ENCODE measurements at regions not wholly inside any gene's neighbourhood (a gene's known extent, or its start where the extent isn't known, plus 50 kb on each side); places are given as distances from the start of the nearest gene placed in this dataset.

DNA sequence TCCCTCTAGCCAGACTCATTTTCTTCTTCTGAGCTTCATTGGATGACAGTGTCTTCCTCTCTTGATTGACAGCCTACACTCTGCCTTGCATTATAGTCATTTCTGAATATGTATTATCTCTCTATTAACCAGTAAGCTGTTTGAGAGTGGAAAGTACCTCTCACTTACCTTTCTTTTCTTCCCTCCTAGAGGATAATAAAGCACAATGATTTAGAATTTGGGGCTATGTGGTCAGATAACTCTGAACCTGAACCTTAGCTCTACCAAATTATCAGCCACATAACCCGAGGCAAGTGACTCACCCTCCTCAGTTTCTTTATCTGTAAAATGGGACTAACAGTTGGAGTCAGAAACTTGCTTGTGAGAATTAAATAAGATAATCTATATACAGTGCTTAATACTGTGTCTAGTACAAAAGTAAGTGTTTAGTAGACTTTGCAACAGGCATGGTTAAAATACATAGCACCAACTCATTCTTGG is 331.8 kb upstream of the TBL1XR1 start:
- Histone ChIP-seq H4K20me1 (ENCODE audit: control insufficient read depth, insufficient read depth, low read depth, low read length) (no peaks in the 10 kb centered on the region), H3K4me2 (ENCODE audit: low read length) (no peak overlapping the region), H3K9me3 (ENCODE audit: control insufficient read depth, insufficient read depth, low read length) (no peaks in the 10 kb centered on the region), H3K27ac (ENCODE audit: low read depth, low read length) (no peak overlapping the region), H3K36me3 (ENCODE audit: control insufficient read depth, low read length) (no peaks in the 10 kb centered on the region), H3F3A (ENCODE audit: control insufficient read depth, insufficient read depth) (no peaks in the 10 kb centered on the region), H3K9me2 (replicated peaks; ENCODE audit: control insufficient read depth, low read length) (no peaks in the 10 kb centered on the region), H3K27me3 (ENCODE audit: control insufficient read depth, low read length) (no peaks in the 10 kb centered on the region), H3K79me2 (ENCODE audit: control insufficient read depth, low read length) (no peaks in the 10 kb centered on the region), H3K4me3 (ENCODE audit: low read length) (no peak overlapping the region), H3K4me1 (ENCODE audit: control insufficient read depth, low read length) (no peaks in the 10 kb centered on the region)
- TF ChIP-seq, protein P1, sequence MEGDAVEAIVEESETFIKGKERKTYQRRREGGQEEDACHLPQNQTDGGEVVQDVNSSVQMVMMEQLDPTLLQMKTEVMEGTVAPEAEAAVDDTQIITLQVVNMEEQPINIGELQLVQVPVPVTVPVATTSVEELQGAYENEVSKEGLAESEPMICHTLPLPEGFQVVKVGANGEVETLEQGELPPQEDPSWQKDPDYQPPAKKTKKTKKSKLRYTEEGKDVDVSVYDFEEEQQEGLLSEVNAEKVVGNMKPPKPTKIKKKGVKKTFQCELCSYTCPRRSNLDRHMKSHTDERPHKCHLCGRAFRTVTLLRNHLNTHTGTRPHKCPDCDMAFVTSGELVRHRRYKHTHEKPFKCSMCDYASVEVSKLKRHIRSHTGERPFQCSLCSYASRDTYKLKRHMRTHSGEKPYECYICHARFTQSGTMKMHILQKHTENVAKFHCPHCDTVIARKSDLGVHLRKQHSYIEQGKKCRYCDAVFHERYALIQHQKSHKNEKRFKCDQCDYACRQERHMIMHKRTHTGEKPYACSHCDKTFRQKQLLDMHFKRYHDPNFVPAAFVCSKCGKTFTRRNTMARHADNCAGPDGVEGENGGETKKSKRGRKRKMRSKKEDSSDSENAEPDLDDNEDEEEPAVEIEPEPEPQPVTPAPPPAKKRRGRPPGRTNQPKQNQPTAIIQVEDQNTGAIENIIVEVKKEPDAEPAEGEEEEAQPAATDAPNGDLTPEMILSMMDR (IDR thresholded peaks at IDR 0.05; ENCODE audit: low read depth, low read length, poor library complexity, severe bottlenecking), result no peak
- TF ChIP-seq EZH2phosphoT487 (IDR thresholded peaks at IDR 0.05; ENCODE audit: borderline replicate concordance, low read length), result no peak

DNA sequence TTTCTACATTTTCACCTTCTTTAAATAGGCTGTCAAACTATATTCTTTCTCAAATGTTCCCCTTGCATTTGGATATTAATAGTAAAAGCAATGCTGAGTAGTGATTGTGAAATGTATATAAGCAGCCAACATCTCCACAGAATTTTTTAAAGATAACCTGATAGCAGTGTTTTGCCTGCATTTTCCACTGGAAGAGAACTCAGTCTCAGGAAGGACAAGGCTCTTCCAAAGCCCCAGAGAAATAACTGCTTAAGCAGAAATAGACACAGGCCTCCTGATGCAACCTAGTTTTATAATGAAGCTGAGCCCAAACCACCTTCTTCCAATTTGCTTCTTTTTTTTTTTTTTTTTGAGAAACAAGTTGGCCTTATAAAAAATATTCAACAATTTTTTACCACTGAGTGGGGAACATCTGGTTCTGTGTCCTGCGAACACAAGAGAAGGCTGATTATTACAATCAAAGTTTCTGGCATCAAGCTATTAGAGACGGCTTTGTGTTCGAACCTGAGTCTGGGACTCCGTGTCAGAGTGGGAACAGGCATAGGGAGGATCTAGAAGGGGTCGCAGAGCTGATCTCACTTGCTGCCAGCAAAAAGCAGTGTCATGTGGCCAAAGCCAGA is 332.5 kb upstream of the TBL1XR1 start:
- Histone ChIP-seq H4K20me1 (ENCODE audit: control insufficient read depth, insufficient read depth, low read depth, low read length) (no peaks in the 10 kb centered on the region), H3K27me3 (ENCODE audit: control insufficient read depth, low read length) (no peaks in the 10 kb centered on the region), H3K4me3 (ENCODE audit: low read length) (no peak overlapping the region), H3K4me1 (ENCODE audit: control insufficient read depth, low read length) (no peaks in the 10 kb centered on the region), H3K27ac (ENCODE audit: low read depth, low read length) (no peak overlapping the region), H3K9me2 (replicated peaks; ENCODE audit: control insufficient read depth, low read length) (no peaks in the 10 kb centered on the region), H3K36me3 (ENCODE audit: control insufficient read depth, low read length) (no peaks in the 10 kb centered on the region), H3K4me2 (ENCODE audit: low read length) (no peak overlapping the region), H3F3A (ENCODE audit: control insufficient read depth, insufficient read depth) (no peaks in the 10 kb centered on the region), H3K9me3 (ENCODE audit: control insufficient read depth, insufficient read depth, low read length) (no peaks in the 10 kb centered on the region), H3K79me2 (ENCODE audit: control insufficient read depth, low read length) (no peaks in the 10 kb centered on the region)
- TF ChIP-seq, protein P1 (IDR thresholded peaks at IDR 0.05; ENCODE audit: low read depth, low read length, poor library complexity, severe bottlenecking), result no peak
- TF ChIP-seq EZH2phosphoT487 (IDR thresholded peaks at IDR 0.05; ENCODE audit: borderline replicate concordance, low read length), result no peak

DNA sequence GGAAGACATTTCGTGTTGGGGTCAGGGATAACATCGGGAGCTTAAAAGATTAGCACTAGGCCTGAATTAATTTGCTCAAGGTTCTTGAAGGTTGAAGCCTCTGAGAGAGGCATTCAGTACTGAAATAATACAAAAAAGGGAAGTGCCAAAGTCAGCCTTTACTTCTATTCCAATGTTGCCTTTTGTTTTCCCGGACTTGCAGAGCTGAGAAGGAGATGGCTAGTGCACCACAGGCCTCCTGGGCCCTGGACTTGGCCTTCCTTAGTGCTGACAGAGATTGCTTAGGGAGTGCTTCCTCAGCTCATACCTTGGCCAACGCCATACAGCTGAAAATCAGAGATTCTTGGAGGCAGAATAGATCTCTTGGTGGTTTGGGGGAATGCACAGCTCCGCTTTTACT is 333.6 kb upstream of the TBL1XR1 start:
- Histone ChIP-seq H3K27ac (ENCODE audit: low read depth, low read length) (no peak overlapping the region), H3K79me2 (ENCODE audit: control insufficient read depth, low read length) (no peaks in the 10 kb centered on the region), H3K36me3 (ENCODE audit: control insufficient read depth, low read length) (no peaks in the 10 kb centered on the region), H4K20me1 (ENCODE audit: control insufficient read depth, insufficient read depth, low read depth, low read length) (no peaks in the 10 kb centered on the region), H3K27me3 (ENCODE audit: control insufficient read depth, low read length) (no peaks in the 10 kb centered on the region), H3K4me1 (ENCODE audit: control insufficient read depth, low read length) (no peaks in the 10 kb centered on the region), H3F3A (ENCODE audit: control insufficient read depth, insufficient read depth) (no peaks in the 10 kb centered on the region), H3K9me3 (ENCODE audit: control insufficient read depth, insufficient read depth, low read length) (no peaks in the 10 kb centered on the region), H3K4me3 (ENCODE audit: low read length) (no peak overlapping the region), H3K4me2 (ENCODE audit: low read length) (no peak overlapping the region), H3K9me2 (replicated peaks; ENCODE audit: control insufficient read depth, low read length) (no peaks in the 10 kb centered on the region)
- TF ChIP-seq, protein P1 (IDR thresholded peaks at IDR 0.05; ENCODE audit: low read depth, low read length, poor library complexity, severe bottlenecking), result no peak
- TF ChIP-seq EZH2phosphoT487 (IDR thresholded peaks at IDR 0.05; ENCODE audit: borderline replicate concordance, low read length), result no peak
